Mucosa of stomach (tissue), 1 donor: ENCODE measurements at regions not wholly inside any gene's neighbourhood (a gene's known extent, or its start where the extent isn't known, plus 50 kb on each side); places are given as distances from the start of the nearest gene placed in this dataset.
"Not testable (repeated sequence)": the region's sequence is repeated elsewhere in the genome, so short reads cannot be mapped to it uniquely, and the experiment has no call there.

Experiments used
- H3K27me3 ChIP-seq: one replicate; pipeline ENCODE4 v1.7.0; 2013; ENCODE audit warnings: mild to moderate bottlenecking, low read length; ENCODE audit not compliant: control insufficient read depth, insufficient read depth
- H3K36me3 ChIP-seq: one replicate; pipeline ENCODE4 v1.7.0; 2013; ENCODE audit warnings: low read length; ENCODE audit not compliant: control insufficient read depth, insufficient read depth
- H3K4me1 ChIP-seq: one replicate; pipeline ENCODE4 v1.7.0; 2013; ENCODE audit warnings: mild to moderate bottlenecking, low read length; ENCODE audit not compliant: control insufficient read depth, insufficient read depth
- H3K4me3 ChIP-seq: one replicate; pipeline ENCODE4 v1.7.0; 2013; ENCODE audit warnings: low read length
- H3K9ac ChIP-seq: one replicate; pipeline ENCODE4 v1.7.0; 2013; ENCODE audit warnings: mild to moderate bottlenecking, low read length, moderate library complexity
- H3K9me3 ChIP-seq: one replicate; pipeline ENCODE4 v1.7.0; 2013; ENCODE audit warnings: mild to moderate bottlenecking, low read length, moderate library complexity; ENCODE audit not compliant: control insufficient read depth
- donor health status: Pancreatic carcinoma.

DNA sequence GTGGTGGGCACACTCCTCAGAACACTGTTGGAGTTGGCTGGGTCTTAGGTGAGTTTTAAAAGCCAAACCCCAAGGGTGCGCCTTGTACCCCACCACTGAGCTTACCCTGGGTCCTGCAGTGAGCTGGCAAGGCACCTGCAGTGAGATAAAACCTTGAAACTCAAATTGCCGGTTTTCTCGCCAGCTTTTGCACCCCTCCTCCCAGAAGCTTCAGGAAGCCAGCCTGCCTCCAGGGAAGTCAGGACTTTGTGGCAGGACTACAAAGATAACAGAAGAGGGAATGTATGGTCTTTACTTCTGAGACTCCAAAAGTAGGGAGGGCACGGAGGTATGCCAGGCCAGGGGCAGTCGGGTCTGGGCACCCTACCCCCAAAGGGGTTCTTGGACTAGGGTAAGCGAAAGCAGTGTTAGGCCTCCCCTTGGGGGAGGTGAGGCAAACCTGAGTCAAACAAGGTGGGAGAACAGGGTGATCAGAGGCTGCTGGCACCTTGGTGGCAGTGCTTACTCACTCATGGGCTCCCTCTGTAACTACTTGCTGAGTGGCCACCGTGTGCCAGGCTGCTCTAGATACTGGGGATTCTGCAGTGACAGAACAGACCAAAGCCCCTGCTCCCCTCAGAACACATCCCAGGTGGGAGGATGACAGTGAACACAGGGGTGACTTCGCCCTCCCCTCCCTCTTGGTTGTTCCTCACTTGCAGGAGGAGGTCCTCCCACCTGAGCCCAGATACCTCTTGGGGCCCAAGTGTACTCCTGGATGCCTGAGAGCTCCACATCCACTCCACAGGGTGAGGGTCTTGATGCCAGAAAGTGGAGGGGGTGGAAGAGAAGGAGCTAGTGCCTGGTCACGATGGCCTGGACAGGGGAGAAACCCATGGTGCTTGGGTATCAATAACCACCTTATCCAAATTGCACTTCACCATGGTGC lies 69.3 kb upstream of the RGPD5 start:
- H3K27me3 ChIP-seq: no peaks in the 10 kb centered on the region
- H3K9me3 ChIP-seq: no peaks in the 10 kb centered on the region
- H3K4me3 ChIP-seq: no peak overlapping the region
- no peaks in the 10 kb centered on the region for H3K36me3 ChIP-seq
- H3K9ac ChIP-seq: no peak overlapping the region
- H3K4me1 ChIP-seq: peaks cover 12% of the 10 kb centered on the region

DNA sequence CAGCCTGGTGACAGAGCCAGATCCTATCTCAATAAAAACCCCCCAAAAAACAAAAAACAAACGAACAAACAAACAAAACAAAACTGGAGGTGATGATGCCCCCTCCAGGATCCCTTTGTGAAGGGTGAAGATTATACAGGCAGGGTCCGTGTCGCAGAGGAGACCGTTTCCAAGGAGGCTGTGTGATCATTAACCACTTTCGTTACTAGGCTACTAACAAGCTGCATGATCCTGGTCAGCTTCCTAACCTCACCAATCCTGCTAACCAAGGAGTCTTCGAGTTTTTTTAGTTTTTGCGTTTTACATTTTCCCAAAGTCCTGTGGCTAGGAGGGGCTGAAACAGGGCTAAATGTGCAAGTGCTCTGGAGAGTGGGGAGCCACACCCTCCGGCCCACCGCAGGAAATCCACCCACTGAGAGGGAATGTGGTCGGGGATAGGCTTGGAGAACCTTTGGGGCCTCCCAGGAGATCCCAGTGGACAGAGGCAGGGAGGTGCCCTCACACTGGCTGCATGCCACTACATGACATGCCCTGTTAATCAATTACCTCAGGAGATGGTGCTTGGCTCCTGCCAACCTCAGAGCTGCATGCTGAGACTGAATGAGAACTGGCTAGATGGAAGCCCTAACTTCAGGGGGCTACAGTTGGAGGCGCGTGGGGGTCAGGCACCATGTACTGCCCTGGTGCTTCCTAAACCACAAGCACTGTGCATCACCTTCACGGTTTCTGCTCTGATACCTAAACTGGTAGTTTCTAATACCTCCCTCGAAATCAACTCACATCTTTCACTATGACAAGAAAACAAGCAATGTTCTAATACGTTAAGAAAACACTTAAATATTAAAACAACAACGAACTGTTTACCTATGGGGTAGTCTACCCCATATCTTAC lies 67.5 kb upstream of the RGPD5 start:
- no peaks in the 10 kb centered on the region for H3K9me3 ChIP-seq
- H3K4me3 ChIP-seq: no peak overlapping the region
- peaks cover 7% of the 10 kb centered on the region for H3K4me1 ChIP-seq
- no peaks in the 10 kb centered on the region for H3K36me3 ChIP-seq
- no peak overlapping the region for H3K9ac ChIP-seq
- no peaks in the 10 kb centered on the region for H3K27me3 ChIP-seq

DNA sequence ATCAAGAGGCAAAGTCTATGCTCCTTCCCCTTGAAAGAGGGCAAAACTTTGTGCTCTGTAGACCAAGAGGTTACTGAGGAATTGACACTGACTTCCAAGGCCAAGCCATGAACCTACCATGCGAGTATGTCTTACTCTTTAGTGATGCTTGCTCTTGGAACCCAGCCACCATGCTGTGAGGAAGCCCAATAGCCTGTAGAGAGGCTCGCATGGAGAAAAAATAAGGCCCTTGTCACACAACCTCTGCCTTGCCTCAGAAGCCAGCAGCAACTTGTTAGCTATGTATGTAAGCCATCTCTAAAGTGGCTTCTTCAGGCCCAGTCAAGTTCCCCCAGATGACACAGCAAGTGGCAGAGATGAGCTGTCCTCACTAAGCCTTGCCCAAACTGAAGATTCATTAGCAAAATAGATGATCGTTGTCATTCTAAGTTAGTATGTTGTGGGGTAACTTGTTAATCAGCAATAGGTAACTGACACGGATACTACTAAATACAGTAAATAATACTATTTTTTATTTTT lies 66.1 kb upstream of the RGPD5 start:
- Histone ChIP-seq H3K27me3 (no peaks in the 10 kb centered on the region), H3K4me3 (no peak overlapping the region), H3K36me3 (no peaks in the 10 kb centered on the region), H3K9me3 (no peaks in the 10 kb centered on the region), H3K4me1 (peaks cover 7% of the 10 kb centered on the region), H3K9ac (no peak overlapping the region)

DNA sequence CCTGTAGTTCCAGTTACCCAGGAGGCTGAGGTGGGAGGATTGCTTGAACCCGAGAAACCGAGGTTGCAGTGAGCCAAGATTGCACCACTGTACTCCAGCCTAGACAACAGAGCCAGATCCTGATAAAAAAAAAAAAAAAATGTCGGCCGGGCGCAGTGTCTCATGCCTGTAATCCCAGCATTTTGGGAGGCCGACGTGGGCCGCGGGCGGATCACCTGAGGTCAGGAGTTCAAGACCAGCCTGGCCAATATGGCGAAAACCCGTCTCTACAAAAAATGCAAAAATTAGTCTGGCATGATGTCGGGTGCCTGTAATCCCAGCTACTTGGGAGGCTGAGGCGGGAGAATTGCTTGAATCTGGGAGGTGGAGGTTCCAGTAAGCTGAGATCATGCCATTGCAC lies 60.4 kb upstream of the RGPD5 start:
- H3K27me3 ChIP-seq, H3K9me3 ChIP-seq, H3K4me3 ChIP-seq, H3K9ac ChIP-seq, H3K4me1 ChIP-seq, H3K36me3 ChIP-seq: not testable (repeated sequence)

DNA sequence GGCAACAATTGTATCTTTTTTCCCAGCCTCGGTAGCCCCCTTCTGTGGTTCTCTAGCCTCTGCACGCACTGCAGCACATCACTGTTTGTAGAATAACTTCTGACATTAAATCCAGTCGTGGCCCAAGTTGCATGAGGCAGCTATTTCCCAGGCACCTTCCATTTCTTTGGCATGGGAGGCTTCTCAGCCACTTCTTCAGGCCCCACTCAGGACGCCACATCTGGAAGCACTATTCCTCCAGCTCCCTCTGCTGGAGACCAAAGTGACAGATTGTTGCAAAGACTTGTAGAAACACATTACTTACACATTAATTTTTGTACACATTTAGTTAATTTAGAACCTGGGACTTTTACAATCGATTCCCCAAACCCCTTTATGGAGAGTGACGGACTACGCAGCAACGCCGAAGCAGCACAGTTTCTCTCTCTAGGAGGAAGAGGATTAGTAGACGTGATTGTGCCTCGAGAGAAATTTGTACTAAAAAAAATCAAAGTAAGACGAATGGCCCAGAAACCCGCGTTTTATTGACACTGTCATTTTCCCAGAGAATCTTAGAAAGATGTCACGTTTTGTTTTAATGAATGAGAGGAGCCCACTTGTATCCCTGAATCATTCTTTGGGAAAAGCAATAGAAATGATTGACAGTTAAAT lies 57.8 kb upstream of the RGPD5 start:
- Histone ChIP-seq H3K27me3 (no peaks in the 10 kb centered on the region), H3K9ac (no peak overlapping the region), H3K36me3 (no peaks in the 10 kb centered on the region), H3K4me1 (no peaks in the 10 kb centered on the region), H3K4me3 (no peak overlapping the region), H3K9me3 (no peaks in the 10 kb centered on the region)
